Stomach smooth muscle (tissue), 2 donors: ENCODE measurements at regions not wholly inside any gene's neighbourhood (a gene's known extent, or its start where the extent isn't known, plus 50 kb on each side); places are given as distances from the start of the nearest gene placed in this dataset.
"Not testable (repeated sequence)": the region's sequence is repeated elsewhere in the genome, so short reads cannot be mapped to it uniquely, and the experiment has no call there.

Source experiments
- H3K27ac ChIP-seq: one replicate; pipeline ENCODE4 v1.7.0; 2013; ENCODE audit warnings: mild to moderate bottlenecking, low read length, inconsistent platforms
- H3K27me3 ChIP-seq, 2 donors: one replicate each; pipeline ENCODE4 v1.7.0; 2013; ENCODE audit warnings: low read length in 2 of 2; ENCODE audit not compliant: insufficient read depth in 2 of 2, control insufficient read depth in 1 of 2
- H3K36me3 ChIP-seq, 2 donors: one replicate each; pipeline ENCODE4 v1.7.0; 2013; ENCODE audit warnings: low read length in 2 of 2; ENCODE audit not compliant: control insufficient read depth in 2 of 2, insufficient read depth in 2 of 2
- H3K4me1 ChIP-seq: one replicate; pipeline ENCODE4 v1.7.0; 2013; ENCODE audit warnings: low read length; ENCODE audit not compliant: control insufficient read depth, insufficient read depth
- H3K4me3 ChIP-seq, 2 donors: one replicate each; pipeline ENCODE4 v1.7.0; 2013; ENCODE audit warnings: low read length in 2 of 2
- H3K9ac ChIP-seq, 2 donors: one replicate each; pipeline ENCODE4 v1.7.0; 2013; ENCODE audit warnings: low read length in 2 of 2, mild to moderate bottlenecking in 1 of 2
- H3K9me3 ChIP-seq, 2 donors: one replicate each; pipeline ENCODE4 v1.7.0; 2013; ENCODE audit warnings: low read length in 2 of 2; ENCODE audit not compliant: control insufficient read depth in 2 of 2
- donor health status: healthy.
- donor health status: Pancreatic carcinoma.

DNA sequence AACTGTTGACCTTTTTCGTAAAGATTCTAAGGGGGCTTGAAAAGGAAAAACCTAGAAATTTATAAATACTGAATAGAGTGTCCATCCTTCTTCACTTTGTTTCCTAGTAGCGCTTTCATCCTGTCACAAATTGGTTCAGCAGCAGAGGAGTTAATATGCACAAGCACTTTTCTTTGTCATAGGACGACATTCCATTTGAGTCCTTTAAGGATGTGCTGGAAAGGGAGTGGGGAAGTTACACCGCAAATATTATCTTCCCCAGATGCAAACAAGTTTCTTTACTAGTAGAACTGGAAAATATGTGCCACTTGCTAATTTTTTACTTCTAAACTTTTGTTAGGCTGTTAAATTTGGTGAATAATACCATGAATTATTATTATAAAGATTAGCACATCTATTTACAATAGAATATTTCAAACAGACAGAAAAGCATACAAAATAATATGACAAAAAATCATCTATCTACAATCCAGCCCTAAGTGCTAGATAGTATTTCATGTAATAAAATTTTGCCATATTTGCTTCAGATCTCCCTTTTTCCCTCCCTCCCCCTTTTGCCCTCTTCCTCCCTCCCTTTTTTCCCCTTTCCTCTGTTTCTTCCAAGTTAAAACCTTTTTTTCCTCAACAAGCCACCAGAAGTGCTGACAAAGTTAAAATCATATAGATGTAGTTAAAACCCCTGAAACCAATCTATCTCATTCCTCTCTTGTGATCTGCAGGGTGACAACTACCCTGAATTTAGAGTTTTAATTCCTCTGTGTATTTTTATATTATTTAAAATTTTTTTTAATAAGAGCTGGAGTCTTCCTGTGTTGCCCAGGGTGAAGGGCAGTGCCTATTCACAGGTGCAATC lies 50.5 kb upstream of the MAP4K3 start:
- no peak overlapping the region for H3K9ac ChIP-seq
- H3K4me3 ChIP-seq: no peak overlapping the region
- H3K27ac ChIP-seq: no peak overlapping the region
- peaks cover 3% of the 10 kb centered on the region for H3K4me1 ChIP-seq
- H3K9me3 ChIP-seq: no peaks in the 10 kb centered on the region
- H3K36me3 ChIP-seq: no peaks in the 10 kb centered on the region
- no peaks in the 10 kb centered on the region for H3K27me3 ChIP-seq

DNA sequence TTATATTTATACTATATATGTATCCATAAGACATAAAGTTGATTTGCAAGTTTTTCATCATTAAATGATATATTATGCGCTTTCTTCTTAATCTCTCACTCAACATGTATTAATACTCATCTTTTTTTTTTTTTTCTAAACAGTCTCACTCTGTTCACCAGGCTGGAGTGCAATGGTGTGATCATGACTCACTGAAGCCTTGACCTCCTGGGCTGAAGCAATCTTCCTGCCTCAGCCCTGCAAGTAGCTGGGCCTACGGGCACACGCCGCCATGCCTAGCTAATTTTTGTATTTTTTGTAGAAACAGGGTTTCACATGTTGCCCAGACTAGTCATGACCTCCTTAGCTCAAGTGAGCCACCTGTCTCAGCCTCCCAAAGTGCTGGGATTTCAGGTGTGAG lies 51.4 kb upstream of the MAP4K3 start:
- Histone ChIP-seq H3K27me3 (no peaks in the 10 kb centered on the region), H3K9me3 (no peaks in the 10 kb centered on the region), H3K9ac (no peak overlapping the region), H3K36me3 (no peaks in the 10 kb centered on the region), H3K27ac (no peak overlapping the region), H3K4me1 (peaks cover 3% of the 10 kb centered on the region), H3K4me3 (no peak overlapping the region)

DNA sequence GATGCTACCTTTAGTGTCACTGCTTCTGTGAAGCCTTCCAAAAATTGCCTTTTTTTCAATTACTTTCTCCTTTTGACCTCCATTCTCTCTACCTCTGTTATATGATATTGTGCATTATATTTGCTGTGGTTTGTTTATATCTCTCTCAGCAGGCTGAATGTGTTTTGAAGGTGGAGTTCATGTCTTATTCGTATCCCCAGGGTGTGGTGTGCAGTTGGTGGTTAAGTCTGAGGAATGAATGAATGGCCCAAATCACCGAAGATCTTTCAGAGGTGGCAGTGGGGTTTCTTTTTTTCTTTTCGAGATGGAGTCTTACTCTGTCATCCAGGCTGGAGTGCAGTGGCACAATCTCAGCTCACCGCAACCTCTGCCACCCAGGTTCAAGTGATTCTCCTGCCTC lies 53.5 kb upstream of the MAP4K3 start:
- H3K9me3 ChIP-seq: no peaks in the 10 kb centered on the region
- peaks cover 8% of the 10 kb centered on the region for H3K4me1 ChIP-seq
- H3K36me3 ChIP-seq: no peaks in the 10 kb centered on the region
- no peaks in the 10 kb centered on the region for H3K27me3 ChIP-seq
- H3K9ac ChIP-seq: no peak overlapping the region
- no peak overlapping the region for H3K27ac ChIP-seq
- no peak overlapping the region for H3K4me3 ChIP-seq

DNA sequence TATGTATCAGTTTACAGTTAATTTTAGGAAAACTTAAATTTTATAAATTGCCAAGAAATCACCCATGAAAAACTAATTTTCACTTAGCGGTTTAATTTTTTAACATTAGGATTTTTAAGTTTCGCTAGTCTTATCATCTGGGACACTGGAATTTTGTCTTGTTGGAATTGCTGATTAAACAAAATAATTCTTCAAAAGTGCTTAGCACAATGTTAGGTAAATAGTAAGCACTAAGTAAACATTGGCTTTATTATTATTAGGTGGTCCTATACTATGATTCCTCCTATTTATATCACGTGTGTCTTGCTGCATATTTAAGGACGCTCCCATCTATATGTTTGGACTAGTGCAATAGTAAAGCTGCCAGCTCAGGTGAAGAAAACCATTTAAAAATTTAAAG lies 54.6 kb upstream of the MAP4K3 start:
- no peaks in the 10 kb centered on the region for H3K36me3 ChIP-seq
- peaks cover 8% of the 10 kb centered on the region for H3K4me1 ChIP-seq
- H3K27ac ChIP-seq: no peak overlapping the region
- H3K9me3 ChIP-seq: no peaks in the 10 kb centered on the region
- H3K27me3 ChIP-seq: no peaks in the 10 kb centered on the region
- no peak overlapping the region for H3K4me3 ChIP-seq
- H3K9ac ChIP-seq: no peak overlapping the region

DNA sequence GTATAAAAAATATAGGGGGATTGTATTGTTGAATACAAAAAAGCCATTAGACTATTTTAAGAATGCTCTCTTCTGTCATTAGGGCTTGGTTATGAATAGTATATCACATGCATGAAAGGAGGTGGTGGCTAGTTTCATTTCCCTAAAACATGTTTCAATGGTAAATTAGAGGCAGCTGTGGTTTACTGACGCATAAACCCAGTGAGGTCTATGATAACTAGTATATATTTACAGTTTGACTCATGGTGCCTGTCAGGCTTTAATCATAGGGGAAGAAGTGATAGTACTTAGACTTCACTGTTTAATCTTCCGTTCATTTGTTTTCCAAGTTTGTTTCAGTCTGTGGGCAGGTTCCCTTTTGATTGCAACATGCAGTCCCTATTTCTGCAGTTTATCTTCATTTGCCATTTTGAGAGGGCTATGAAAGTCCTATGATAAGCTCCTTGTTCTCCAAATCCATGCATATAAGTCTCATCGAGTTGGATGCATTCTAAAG lies 55.1 kb upstream of the MAP4K3 start:
- H3K4me1 ChIP-seq: peaks cover 8% of the 10 kb centered on the region
- no peak overlapping the region for H3K9ac ChIP-seq
- no peak overlapping the region for H3K4me3 ChIP-seq
- no peak overlapping the region for H3K27ac ChIP-seq
- H3K36me3 ChIP-seq: no peaks in the 10 kb centered on the region
- H3K27me3 ChIP-seq: no peaks in the 10 kb centered on the region
- no peaks in the 10 kb centered on the region for H3K9me3 ChIP-seq

DNA sequence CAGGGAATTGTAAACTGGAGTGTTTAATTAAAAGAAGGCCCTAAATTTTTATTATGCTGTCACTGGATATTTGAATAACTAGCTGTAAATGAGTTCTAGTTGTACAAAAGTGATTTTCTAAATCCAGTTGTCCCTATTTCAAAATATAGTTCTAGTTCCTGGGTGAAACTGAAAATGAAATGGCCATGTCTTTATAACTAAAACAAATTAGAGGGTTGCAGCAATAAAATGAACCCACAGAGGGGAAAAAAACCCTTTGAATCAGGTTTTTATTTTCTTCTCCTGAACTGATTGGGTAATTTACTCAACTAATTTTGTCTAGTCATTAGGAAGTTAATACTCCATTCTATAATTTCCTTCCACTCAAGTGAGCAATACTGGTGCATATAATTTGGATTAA lies 55.6 kb upstream of the MAP4K3 start:
- Histone ChIP-seq H3K9ac (no peak overlapping the region), H3K36me3 (no peaks in the 10 kb centered on the region), H3K4me1 (peaks cover 8% of the 10 kb centered on the region), H3K9me3 (no peaks in the 10 kb centered on the region), H3K27ac (no peak overlapping the region), H3K4me3 (no peak overlapping the region), H3K27me3 (no peaks in the 10 kb centered on the region)

DNA sequence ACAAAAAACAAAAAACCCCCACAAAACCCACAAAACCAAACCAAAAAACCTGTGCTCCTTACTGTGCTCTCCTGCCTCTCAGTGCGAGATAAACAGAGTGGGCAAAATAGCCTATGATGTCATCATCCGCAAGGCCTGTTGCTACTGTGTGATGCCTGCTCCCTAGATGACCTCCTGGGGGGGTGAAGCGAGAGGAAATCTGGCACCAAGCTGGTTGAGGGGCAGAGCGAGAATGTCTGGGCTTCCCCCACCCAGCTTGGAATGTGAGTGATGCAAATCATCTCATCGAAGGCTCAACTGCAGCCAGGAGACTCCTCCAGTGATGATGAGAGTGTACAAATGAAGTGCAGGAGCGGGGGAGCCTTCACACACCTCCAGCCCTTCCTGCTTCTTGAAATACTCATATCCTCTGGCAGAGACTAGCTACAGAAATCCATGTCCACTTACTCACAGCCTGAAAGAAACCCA lies 57.7 kb upstream of the MAP4K3 start:
- H3K9ac ChIP-seq: no peak overlapping the region
- no peaks in the 10 kb centered on the region for H3K27me3 ChIP-seq
- no peaks in the 10 kb centered on the region for H3K9me3 ChIP-seq
- no peaks in the 10 kb centered on the region for H3K36me3 ChIP-seq
- H3K4me1 ChIP-seq: peaks cover 14% of the 10 kb centered on the region
- H3K27ac ChIP-seq: peak overlapping the region; percentile 12
- H3K4me3 ChIP-seq: peak overlapping the region in 1 of 2 donors; percentile 9

DNA sequence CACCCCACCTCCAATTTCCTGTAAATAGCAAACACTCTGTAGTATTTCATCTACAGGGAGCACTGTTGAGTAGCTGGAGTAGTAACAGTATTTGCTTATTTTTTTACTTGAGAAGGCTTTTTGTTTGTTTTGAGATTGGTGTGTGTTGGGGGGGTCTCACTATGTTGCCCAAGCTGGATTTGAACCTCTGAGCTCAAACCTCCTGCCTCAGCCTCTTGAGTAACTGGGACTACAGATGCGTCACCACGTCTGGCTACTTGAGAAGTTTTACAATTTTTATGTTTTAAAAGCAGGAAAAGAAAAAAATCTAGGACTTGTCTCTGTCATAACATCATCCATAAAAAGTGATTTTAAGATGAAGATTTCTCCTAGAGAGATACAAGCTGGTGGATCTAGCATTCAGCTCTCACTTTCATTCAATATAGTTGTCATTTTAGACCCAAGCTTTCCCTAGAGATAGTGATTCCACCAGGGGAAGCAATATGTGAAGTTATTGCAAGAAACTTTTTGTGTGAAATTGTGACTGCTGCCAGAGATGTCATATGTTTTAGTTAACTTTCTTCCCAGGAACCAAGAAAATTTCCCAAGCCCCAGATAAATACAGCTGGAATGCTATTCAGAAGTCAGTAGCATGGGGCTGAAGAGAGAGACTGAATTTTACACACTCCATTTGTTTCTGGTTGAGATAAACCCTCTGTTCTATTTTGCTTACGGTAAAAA lies 60.2 kb upstream of the MAP4K3 start:
- no peak overlapping the region for H3K9ac ChIP-seq
- H3K27ac ChIP-seq: no peak overlapping the region
- H3K27me3 ChIP-seq: no peaks in the 10 kb centered on the region
- H3K4me1 ChIP-seq: peaks cover 21% of the 10 kb centered on the region
- no peak overlapping the region for H3K4me3 ChIP-seq
- H3K36me3 ChIP-seq: no peaks in the 10 kb centered on the region
- H3K9me3 ChIP-seq: no peaks in the 10 kb centered on the region

DNA sequence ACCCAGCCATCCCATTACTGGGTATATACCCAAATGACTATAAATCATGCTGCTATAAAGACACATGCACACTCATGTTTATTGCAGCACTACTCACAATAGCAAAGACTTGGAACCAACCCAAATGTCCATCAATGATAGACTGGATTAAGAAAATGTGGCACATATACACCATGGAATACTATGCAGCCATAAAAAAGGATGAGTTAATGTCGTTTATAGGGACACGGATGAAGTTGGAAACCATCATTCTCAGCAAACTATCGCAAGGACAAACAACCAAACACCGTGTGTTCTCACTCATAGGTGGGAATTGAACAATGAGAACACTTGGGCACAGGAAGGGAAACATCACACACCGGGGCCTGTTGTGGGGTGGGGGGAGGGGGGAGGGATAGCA lies 61.1 kb upstream of the MAP4K3 start:
- not testable (repeated sequence) for H3K27me3 ChIP-seq, H3K9ac ChIP-seq, H3K36me3 ChIP-seq, H3K27ac ChIP-seq, H3K4me3 ChIP-seq, H3K9me3 ChIP-seq
- H3K4me1 ChIP-seq: peaks cover 19% of the 10 kb centered on the region

DNA sequence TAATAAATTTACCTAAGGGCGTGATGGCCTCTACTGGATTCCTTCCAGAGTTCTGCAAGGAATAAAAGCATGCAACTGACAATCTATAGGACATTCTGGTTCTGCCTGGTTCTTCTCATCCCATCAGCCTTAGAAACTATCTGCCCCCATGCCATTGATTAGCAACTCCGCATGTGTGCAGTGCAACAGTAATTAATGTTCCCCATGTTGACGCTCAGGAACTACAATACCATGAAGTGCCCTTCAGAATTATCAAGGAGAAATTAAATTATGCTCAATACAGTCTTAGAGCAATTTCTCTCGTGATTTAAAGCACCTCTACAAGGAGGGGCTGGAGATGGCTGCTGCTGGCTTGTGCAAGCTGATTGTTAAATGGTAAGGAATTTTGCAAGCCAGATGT lies 61.7 kb upstream of the MAP4K3 start:
- H3K9ac ChIP-seq: no peak overlapping the region
- H3K27me3 ChIP-seq: no peaks in the 10 kb centered on the region
- H3K9me3 ChIP-seq: no peaks in the 10 kb centered on the region
- H3K4me1 ChIP-seq: peaks cover 19% of the 10 kb centered on the region
- H3K36me3 ChIP-seq: no peaks in the 10 kb centered on the region
- no peak overlapping the region for H3K27ac ChIP-seq
- no peak overlapping the region for H3K4me3 ChIP-seq

DNA sequence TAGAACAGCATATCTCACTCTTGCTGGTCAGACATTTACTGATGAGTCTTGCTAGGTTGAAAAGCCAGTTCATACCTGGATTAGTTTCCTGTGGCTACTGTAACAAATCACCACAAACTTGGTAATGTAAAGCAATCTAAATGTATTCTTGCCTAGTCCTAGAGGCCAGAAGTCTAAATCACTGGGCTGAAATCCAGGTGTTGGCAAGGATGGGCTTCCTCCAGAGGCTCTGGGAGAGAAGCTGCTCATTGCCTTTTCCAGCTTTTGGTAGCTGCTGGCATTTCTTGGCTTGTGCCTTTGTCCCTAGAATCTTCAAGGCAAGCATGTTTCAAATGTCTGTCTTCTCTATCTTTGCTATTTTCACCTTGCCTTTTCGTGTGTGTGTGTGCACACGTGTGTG lies 62.3 kb upstream of the MAP4K3 start:
- no peak overlapping the region for H3K4me3 ChIP-seq
- H3K9ac ChIP-seq: no peak overlapping the region
- H3K36me3 ChIP-seq: no peaks in the 10 kb centered on the region
- no peaks in the 10 kb centered on the region for H3K27me3 ChIP-seq
- no peak overlapping the region for H3K27ac ChIP-seq
- peaks cover 22% of the 10 kb centered on the region for H3K4me1 ChIP-seq
- no peaks in the 10 kb centered on the region for H3K9me3 ChIP-seq
